Esophagus squamous epithelium (tissue), 5 donors: ENCODE measurements at regions not wholly inside any gene's neighbourhood (a gene's known extent, or its start where the extent isn't known, plus 50 kb on each side); places are given as distances from the start of the nearest gene placed in this dataset.
"Not testable (repeated sequence)": the region's sequence is repeated elsewhere in the genome, so short reads cannot be mapped to it uniquely, and the experiment has no call there.

ENCODE experiments used
- DNase-seq: peaks from one replicate; lab custom pipeline; 2025; lab: John Stamatoyannopoulos, UW
- H3K27ac ChIP-seq, 4 donors: fragments of 200-600 bp; sonication (generic); one replicate each; pipeline ENCODE4 v1.5.1; 2016 to 2019; ENCODE audit warnings: mild to moderate bottlenecking in 1 of 4
- H3K27me3 ChIP-seq, 4 donors: fragments of 200-600 bp; sonication (generic); 1 replicate in 3 of 4; 2 replicates in 1 of 4; pipeline versions ENCODE4 v1.5.1 to v1.6.0; 2017 to 2021; ENCODE audit warnings: antibody characterized with exemption in 1 of 4
- H3K36me3 ChIP-seq, 3 donors: fragments of 200-600 bp; sonication (generic); one replicate each; pipeline ENCODE4 v1.5.1; 2016 to 2019
- H3K4me1 ChIP-seq, 3 donors: fragments of 200-600 bp; sonication (generic); one replicate each; pipeline ENCODE4 v1.5.1; 2017 to 2019
- H3K4me3 ChIP-seq, 4 donors: fragments of 200-600 bp; sonication (generic); 1 replicate in 3 of 4; 2 replicates in 1 of 4; pipeline ENCODE4 v1.5.1; 2016 to 2019; ENCODE audit warnings: mild to moderate bottlenecking in 2 of 4, moderate library complexity in 1 of 4
- H3K9me3 ChIP-seq, 3 donors: fragments of 200-600 bp; sonication (generic); one replicate each; pipeline ENCODE4 v1.5.1; 2016 to 2019
- POLR2A ChIP-seq, 4 donors: fragments of 450-650 bp; IDR thresholded peaks; one replicate each; pipeline ENCODE4 v1.6.1; 2017; ENCODE audit warnings: antibody characterized with exemption in 4 of 4, mild to moderate bottlenecking in 4 of 4, moderate library complexity in 3 of 4
- WGBS, 2 donors: methylation state at CpG; one replicate each; pipeline ENCODE4 v1.1.5; 2018; 5-methylcytosine and 5-hydroxymethylcytosine counted together
- intact Hi-C: fragments of 100-400 bp; cut with DNase I; formaldehyde crosslinking; loops from one replicate; pipeline ENCODE4 v1.15.0; 2022
- TF ChIP-seq, protein P1 (sequence below), 6 experiments: fragments of 450-650 bp in 4 of 6; fragments of 200-600 bp in 2 of 6; sonication (generic) in 2 of 6; IDR thresholded peaks; one replicate each; pipeline ENCODE4 v1.5.1; 2016 to 2019; ENCODE audit warnings: antibody characterized with exemption in 6 of 6, mild to moderate bottlenecking in 4 of 6, moderate library complexity in 4 of 6
- donor health status: DM: yes; HTN: yes; CAD: no.

- no peak for TF ChIP-seq POLR2A (IDR thresholded peaks at IDR 0.05)
- TF ChIP-seq, protein P1, sequence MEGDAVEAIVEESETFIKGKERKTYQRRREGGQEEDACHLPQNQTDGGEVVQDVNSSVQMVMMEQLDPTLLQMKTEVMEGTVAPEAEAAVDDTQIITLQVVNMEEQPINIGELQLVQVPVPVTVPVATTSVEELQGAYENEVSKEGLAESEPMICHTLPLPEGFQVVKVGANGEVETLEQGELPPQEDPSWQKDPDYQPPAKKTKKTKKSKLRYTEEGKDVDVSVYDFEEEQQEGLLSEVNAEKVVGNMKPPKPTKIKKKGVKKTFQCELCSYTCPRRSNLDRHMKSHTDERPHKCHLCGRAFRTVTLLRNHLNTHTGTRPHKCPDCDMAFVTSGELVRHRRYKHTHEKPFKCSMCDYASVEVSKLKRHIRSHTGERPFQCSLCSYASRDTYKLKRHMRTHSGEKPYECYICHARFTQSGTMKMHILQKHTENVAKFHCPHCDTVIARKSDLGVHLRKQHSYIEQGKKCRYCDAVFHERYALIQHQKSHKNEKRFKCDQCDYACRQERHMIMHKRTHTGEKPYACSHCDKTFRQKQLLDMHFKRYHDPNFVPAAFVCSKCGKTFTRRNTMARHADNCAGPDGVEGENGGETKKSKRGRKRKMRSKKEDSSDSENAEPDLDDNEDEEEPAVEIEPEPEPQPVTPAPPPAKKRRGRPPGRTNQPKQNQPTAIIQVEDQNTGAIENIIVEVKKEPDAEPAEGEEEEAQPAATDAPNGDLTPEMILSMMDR (IDR thresholded peaks at IDR 0.05), result no peak
- Histone ChIP-seq H3K27ac (no peak overlapping the region), H3K4me1 (no peaks in the 10 kb centered on the region), H3K9me3 (no peaks in the 10 kb centered on the region), H3K4me3 (no peak overlapping the region), H3K27me3 (no peaks in the 10 kb centered on the region), H3K36me3 (no peaks in the 10 kb centered on the region)
- no peak for DNase-seq
- intact Hi-C loops, result no loop called here
- 68 to 73% methylated on average over 2 of the region's 2 CpGs for WGBS, 2 donors
Measured at GRCh38 chr14:44396226-44396625, 110.9 kb downstream of the FSCB start.

DNA sequence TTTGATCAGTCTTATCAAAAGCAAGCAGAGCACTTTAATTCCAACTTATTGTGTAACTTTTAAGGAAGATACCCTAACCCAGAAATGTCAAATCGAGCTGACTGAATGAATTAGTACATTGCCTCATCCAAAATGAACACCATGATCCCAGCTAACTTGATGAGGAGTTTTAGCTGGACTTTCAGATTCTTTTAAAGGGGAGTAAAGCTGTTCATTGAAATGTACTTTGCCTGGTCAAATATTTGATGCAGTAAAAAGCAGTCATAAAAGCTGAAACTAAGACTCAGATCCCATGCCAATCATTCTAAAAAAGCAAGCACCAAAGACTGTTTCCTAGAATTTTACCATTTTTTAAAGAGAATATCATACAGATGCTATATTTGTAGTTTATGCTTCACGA lies 114.1 kb downstream of the FSCB start:
- no peak for TF ChIP-seq POLR2A (IDR thresholded peaks at IDR 0.05)
- TF ChIP-seq, protein P1 (IDR thresholded peaks at IDR 0.05), result no peak
- H3K27ac ChIP-seq, result no peak overlapping the region
- intact Hi-C loops, result no loop called here
- no peaks in the 10 kb centered on the region for H3K4me1 ChIP-seq
- WGBS, 2 donors, result 46 to 56% methylated on average over 2 of the region's 2 CpGs
- no peak for DNase-seq
- no peak overlapping the region for H3K4me3 ChIP-seq
- no peaks in the 10 kb centered on the region for H3K27me3 ChIP-seq
- no peaks in the 10 kb centered on the region for H3K36me3 ChIP-seq
- no peaks in the 10 kb centered on the region for H3K9me3 ChIP-seq

DNA sequence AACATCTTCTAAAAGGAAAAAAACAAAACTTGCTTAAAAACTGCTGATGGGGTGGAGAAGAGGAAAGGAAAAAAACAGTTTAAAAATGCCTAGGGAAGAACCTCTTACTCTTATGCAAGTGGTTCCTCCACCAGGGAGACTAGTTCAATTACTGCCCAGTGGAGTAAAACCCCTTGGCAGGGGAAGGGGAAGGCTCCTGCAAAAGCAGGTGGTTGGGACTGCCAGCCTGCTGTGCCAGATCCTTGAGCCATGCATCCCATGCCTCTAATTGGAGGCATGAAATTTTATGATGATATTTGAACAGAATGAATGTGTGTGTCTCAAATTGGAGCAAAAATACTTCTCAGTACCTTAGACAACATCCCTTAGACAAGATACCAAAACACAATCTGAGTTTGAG lies 118.8 kb downstream of the FSCB start:
- Histone ChIP-seq H3K9me3 (no peaks in the 10 kb centered on the region), H3K27ac (no peak overlapping the region), H3K36me3 (no peaks in the 10 kb centered on the region), H3K4me1 (no peaks in the 10 kb centered on the region), H3K27me3 (no peaks in the 10 kb centered on the region), H3K4me3 (no peak overlapping the region)
- intact Hi-C loops, result no loop called here
- no peak for DNase-seq
- TF ChIP-seq, protein P1 (IDR thresholded peaks at IDR 0.05), result no peak
- TF ChIP-seq POLR2A (IDR thresholded peaks at IDR 0.05), result no peak

- Histone ChIP-seq H3K9me3 (no peaks in the 10 kb centered on the region), H3K27ac (no peak overlapping the region), H3K36me3 (no peaks in the 10 kb centered on the region), H3K4me3 (no peak overlapping the region), H3K4me1 (no peaks in the 10 kb centered on the region), H3K27me3 (no peaks in the 10 kb centered on the region)
- TF ChIP-seq, protein P1 (IDR thresholded peaks at IDR 0.05), result no peak
- no peak for TF ChIP-seq POLR2A (IDR thresholded peaks at IDR 0.05)
- DNase-seq, result no peak
- WGBS, 2 donors, result 70 to 80% methylated on average over 5 to 6 of the region's 6 CpGs
- intact Hi-C loops, result no loop called here
Measured at GRCh38 chr14:44385906-44386305, 121.2 kb downstream of the FSCB start.

- H3K4me1 ChIP-seq, H3K36me3 ChIP-seq, DNase-seq, H3K4me3 ChIP-seq, H3K9me3 ChIP-seq, H3K27ac ChIP-seq, intact Hi-C loops, H3K27me3 ChIP-seq: not testable (repeated sequence)
- WGBS, 2 donors, result 83 to 100% methylated on average over 1 to 2 of the region's 6 CpGs
Measured at GRCh38 chr14:44385296-44385695, 121.8 kb downstream of the FSCB start.

- H3K27ac ChIP-seq, H3K36me3 ChIP-seq, H3K4me1 ChIP-seq, H3K9me3 ChIP-seq, intact Hi-C loops, H3K27me3 ChIP-seq, DNase-seq, H3K4me3 ChIP-seq: not testable (repeated sequence)
- 90% methylated on average over 8 of the region's 38 CpGs; no CpG with 5 or more reads in 1 of the 2 donors for WGBS, 2 donors
Measured at GRCh38 chr14:44384601-44385293, 122.3 kb downstream of the FSCB start.
